Liver (tissue), 8 donors: ENCODE measurements at regions not wholly inside any gene's neighbourhood (a gene's known extent, or its start where the extent isn't known, plus 50 kb on each side); places are given as distances from the start of the nearest gene placed in this dataset.

Source experiments
- DNase-seq: peaks from one replicate; pipeline ENCODE4 v3.0.0-alpha.2; 2017; ENCODE audit warnings: low spot score
- H3K27ac ChIP-seq, 2 donors: one replicate each; pipeline ENCODE4 v1.7.0; 2013; ENCODE audit warnings: inconsistent platforms in 2 of 2, low read length in 2 of 2, control low read depth in 1 of 2, low read depth in 1 of 2, mild to moderate bottlenecking in 1 of 2
- H3K27me3 ChIP-seq, 4 donors: one replicate each; pipeline versions ENCODE4 v1.6.1 to v1.7.0; 2013; ENCODE audit warnings: low read length in 3 of 4, inconsistent platforms in 1 of 4, mild to moderate bottlenecking in 1 of 4, moderate library complexity in 1 of 4; ENCODE audit not compliant: control insufficient read depth in 4 of 4, insufficient read depth in 4 of 4
- H3K36me3 ChIP-seq, 4 donors: one replicate each; pipeline versions ENCODE4 v1.6.1 to v1.7.0; 2013; ENCODE audit warnings: low read length in 3 of 4, mild to moderate bottlenecking in 3 of 4, low read depth in 1 of 4, moderate library complexity in 1 of 4; ENCODE audit not compliant: control insufficient read depth in 4 of 4, insufficient read depth in 3 of 4
- H3K4me1 ChIP-seq, 4 donors: one replicate each; pipeline versions ENCODE4 v1.6.1 to v1.7.0; 2013; ENCODE audit warnings: low read length in 3 of 4, mild to moderate bottlenecking in 3 of 4, moderate library complexity in 1 of 4; ENCODE audit not compliant: control insufficient read depth in 4 of 4, insufficient read depth in 4 of 4
- H3K4me3 ChIP-seq, 3 donors: one replicate each; pipeline versions ENCODE4 v1.6.1 to v1.7.0; 2013; ENCODE audit warnings: low read length in 3 of 3, control low read depth in 1 of 3, low read depth in 1 of 3, mild to moderate bottlenecking in 1 of 3
- H3K9ac ChIP-seq, 2 donors: one replicate each; pipeline ENCODE4 v1.7.0; 2013; ENCODE audit warnings: low read length in 2 of 2, mild to moderate bottlenecking in 2 of 2, moderate library complexity in 2 of 2, control low read depth in 1 of 2, low read depth in 1 of 2
- H3K9me3 ChIP-seq, 4 donors: one replicate each; pipeline versions ENCODE4 v1.6.1 to v1.7.0; 2013; ENCODE audit warnings: low read length in 3 of 4; ENCODE audit not compliant: control insufficient read depth in 4 of 4
- EGR1 ChIP-seq, 2 donors: IDR thresholded peaks; 2 replicates each; pipeline ENCODE4 v1.6.1; 2016 to 2018; ENCODE audit warnings: antibody characterized with exemption in 2 of 2, low read depth in 2 of 2
- FOXA1 ChIP-seq: IDR thresholded peaks from 2 replicates; pipeline ENCODE4 v1.6.1; 2016; ENCODE audit warnings: antibody characterized with exemption
- FOXA2 ChIP-seq: IDR thresholded peaks from 2 replicates; pipeline ENCODE4 v1.6.1; 2016; ENCODE audit warnings: antibody characterized with exemption
- GABPA ChIP-seq, 2 donors: IDR thresholded peaks in 1 of 2; conservative IDR thresholded peaks in 1 of 2; 2 replicates each; pipeline ENCODE4 v1.6.1; 2016; ENCODE audit warnings: antibody characterized with exemption in 2 of 2, mild to moderate bottlenecking in 1 of 2, moderate library complexity in 1 of 2
- HNF4A ChIP-seq, 2 donors: conservative IDR thresholded peaks; 2 replicates each; pipeline ENCODE4 v1.6.1; 2016; ENCODE audit warnings: antibody characterized with exemption in 2 of 2, mild to moderate bottlenecking in 2 of 2
- HNF4G ChIP-seq: IDR thresholded peaks from 2 replicates; pipeline ENCODE4 v1.6.1; 2016; ENCODE audit warnings: antibody characterized with exemption
- JUND ChIP-seq, 2 donors: IDR thresholded peaks; 2 replicates each; pipeline ENCODE4 v1.6.1; 2016; ENCODE audit warnings: antibody characterized with exemption in 2 of 2
- NR2F2 ChIP-seq: IDR thresholded peaks from 2 replicates; pipeline ENCODE4 v1.6.1; 2016; ENCODE audit warnings: antibody characterized with exemption
- RAD21 ChIP-seq, 2 donors: IDR thresholded peaks; 2 replicates each; pipeline ENCODE4 v1.6.1; 2016; ENCODE audit warnings: antibody characterized with exemption in 2 of 2, mild to moderate bottlenecking in 2 of 2
- RXRA ChIP-seq, 2 donors: IDR thresholded peaks; 2 replicates each; pipeline ENCODE4 v1.6.1; 2017 to 2018; ENCODE audit warnings: antibody characterized with exemption in 2 of 2, mild to moderate bottlenecking in 1 of 2
- SP1 ChIP-seq: IDR thresholded peaks from 2 replicates; pipeline ENCODE4 v1.6.1; 2018; ENCODE audit warnings: antibody characterized with exemption, mild to moderate bottlenecking
- TAF1 ChIP-seq: conservative IDR thresholded peaks from 2 replicates; pipeline ENCODE4 v1.6.1; 2016; ENCODE audit warnings: antibody characterized with exemption, mild to moderate bottlenecking
- YY1 ChIP-seq: IDR thresholded peaks from 2 replicates; pipeline ENCODE4 v1.6.1; 2016; ENCODE audit warnings: antibody characterized with exemption, mild to moderate bottlenecking
- WGBS: extraction: QIAGEN DNeasy Blood & Tissue Kit; methylation state at CpG from one replicate; pipeline ENCODE4 v1.1.7; 2013; 5-methylcytosine and 5-hydroxymethylcytosine counted together
- TF ChIP-seq, protein P1 (sequence below): IDR thresholded peaks from 2 replicates; pipeline ENCODE4 v1.6.1; 2016; ENCODE audit warnings: antibody characterized with exemption
- TF ChIP-seq, protein P2 (sequence below): IDR thresholded peaks from 2 replicates; pipeline ENCODE4 v1.6.1; 2016; ENCODE audit warnings: antibody characterized with exemption
- TF ChIP-seq, protein P3 (sequence below): IDR thresholded peaks from 2 replicates; pipeline ENCODE4 v1.6.1; 2016; ENCODE audit warnings: antibody characterized with exemption
- TF ChIP-seq, protein P4 (sequence below): fragments of 150-350 bp; IDR thresholded peaks from 2 replicates; pipeline ENCODE4 v1.5.1; 2017; ENCODE audit warnings: improper control_type of control experiment, low read depth, low read length; ENCODE audit not compliant: missing input control
- donor health status: healthy.
- donor health status: healthy.
- donor health status: healthy.
- donor health status: healthy.
- donor health status: healthy.

DNA sequence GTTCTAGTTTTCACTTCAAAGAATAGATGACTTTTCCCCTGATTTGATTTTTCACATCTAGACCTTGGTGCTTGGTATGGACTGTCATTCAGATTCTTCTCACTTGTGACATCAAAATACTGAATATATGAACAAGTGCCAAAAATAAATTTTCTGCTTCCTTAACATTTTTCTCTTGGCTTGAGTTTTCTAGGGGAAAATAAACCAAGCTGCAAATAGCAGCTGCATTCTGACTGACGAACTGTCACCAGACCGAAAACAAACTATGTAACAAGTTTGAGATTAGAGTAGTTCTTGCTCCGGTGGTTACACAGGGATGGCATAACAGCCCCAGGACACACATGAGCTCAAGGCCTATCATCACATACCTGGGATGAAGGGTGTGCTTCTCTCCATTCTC is 345.7 kb downstream of the CNTNAP4 start (continued):
- TF ChIP-seq, protein P1, sequence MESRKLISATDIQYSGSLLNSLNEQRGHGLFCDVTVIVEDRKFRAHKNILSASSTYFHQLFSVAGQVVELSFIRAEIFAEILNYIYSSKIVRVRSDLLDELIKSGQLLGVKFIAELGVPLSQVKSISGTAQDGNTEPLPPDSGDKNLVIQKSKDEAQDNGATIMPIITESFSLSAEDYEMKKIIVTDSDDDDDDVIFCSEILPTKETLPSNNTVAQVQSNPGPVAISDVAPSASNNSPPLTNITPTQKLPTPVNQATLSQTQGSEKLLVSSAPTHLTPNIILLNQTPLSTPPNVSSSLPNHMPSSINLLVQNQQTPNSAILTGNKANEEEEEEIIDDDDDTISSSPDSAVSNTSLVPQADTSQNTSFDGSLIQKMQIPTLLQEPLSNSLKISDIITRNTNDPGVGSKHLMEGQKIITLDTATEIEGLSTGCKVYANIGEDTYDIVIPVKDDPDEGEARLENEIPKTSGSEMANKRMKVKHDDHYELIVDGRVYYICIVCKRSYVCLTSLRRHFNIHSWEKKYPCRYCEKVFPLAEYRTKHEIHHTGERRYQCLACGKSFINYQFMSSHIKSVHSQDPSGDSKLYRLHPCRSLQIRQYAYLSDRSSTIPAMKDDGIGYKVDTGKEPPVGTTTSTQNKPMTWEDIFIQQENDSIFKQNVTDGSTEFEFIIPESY: no peak
- TF ChIP-seq NR2F2: no peak
- TF ChIP-seq RAD21 (IDR thresholded peaks at IDR 0.05): no peak

DNA sequence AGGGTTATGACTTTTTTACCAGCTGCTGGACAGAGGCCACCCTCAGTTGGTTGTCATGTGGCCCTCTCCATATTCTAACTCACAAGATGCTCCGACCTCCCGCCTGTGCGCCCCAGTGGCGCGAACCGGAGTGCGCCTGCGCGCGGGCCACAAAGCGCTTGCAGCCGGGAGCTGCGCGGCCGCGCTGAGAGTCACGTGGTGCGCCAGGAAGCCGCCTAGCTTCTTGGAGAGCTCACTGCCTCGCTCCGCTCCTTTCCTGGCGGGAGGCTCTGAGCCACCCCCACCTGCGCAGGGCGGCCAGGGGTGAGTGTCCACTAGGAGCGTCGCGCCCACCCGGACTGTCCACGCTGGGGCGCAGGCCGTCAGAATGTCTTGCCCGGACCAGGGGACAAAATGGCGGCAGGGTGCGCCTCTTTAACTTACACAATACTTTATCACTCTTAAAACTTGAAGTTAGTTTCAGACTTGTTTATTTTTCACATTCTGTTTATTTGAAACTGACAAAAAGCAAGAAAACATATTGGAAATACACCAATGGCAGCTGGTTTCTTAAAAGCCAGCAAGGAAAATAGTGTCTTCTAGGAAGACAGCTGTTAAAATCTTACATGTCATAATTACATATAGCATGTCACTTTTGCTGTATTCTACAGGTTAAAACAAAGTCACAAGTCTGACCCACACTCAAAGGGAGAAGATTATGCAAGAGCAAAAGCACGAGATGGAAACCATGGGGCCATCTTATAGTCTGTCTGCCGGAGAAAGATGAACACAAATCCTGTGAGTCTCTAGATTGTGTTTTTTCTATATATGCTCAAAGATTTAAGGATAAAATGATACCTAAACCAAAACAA is 357.9 kb downstream of the CNTNAP4 start:
- no peak overlapping the region for H3K9ac ChIP-seq
- peaks cover 0 to 8% (median 2%) of the 10 kb centered on the region in 4 donors for H3K9me3 ChIP-seq
- H3K4me1 ChIP-seq: peaks cover 0 to 3% (median 0%) of the 10 kb centered on the region in 4 donors
- H3K4me3 ChIP-seq: no peak overlapping the region
- TF ChIP-seq GABPA (IDR thresholded peaks at IDR 0.05 in 1 of 2, conservative IDR thresholded peaks at IDR 0.05 in 1 of 2) (no peak), SP1 (no peak), FOXA1 (no peak), RAD21 (IDR thresholded peaks at IDR 0.05) (no peak), TAF1 (no peak), NR2F2 (no peak), HNF4A (conservative IDR thresholded peaks at IDR 0.05) (no peak), YY1 (no peak), EGR1 (IDR thresholded peaks at IDR 0.05; ENCODE audit: low read depth in 2 of 2) (no peak)
- TF ChIP-seq, protein P2, sequence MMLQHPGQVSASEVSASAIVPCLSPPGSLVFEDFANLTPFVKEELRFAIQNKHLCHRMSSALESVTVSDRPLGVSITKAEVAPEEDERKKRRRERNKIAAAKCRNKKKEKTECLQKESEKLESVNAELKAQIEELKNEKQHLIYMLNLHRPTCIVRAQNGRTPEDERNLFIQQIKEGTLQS: no peak
- TF ChIP-seq, protein P3, sequence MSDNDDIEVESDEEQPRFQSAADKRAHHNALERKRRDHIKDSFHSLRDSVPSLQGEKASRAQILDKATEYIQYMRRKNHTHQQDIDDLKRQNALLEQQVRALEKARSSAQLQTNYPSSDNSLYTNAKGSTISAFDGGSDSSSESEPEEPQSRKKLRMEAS: no peak
- TF ChIP-seq, protein P4, sequence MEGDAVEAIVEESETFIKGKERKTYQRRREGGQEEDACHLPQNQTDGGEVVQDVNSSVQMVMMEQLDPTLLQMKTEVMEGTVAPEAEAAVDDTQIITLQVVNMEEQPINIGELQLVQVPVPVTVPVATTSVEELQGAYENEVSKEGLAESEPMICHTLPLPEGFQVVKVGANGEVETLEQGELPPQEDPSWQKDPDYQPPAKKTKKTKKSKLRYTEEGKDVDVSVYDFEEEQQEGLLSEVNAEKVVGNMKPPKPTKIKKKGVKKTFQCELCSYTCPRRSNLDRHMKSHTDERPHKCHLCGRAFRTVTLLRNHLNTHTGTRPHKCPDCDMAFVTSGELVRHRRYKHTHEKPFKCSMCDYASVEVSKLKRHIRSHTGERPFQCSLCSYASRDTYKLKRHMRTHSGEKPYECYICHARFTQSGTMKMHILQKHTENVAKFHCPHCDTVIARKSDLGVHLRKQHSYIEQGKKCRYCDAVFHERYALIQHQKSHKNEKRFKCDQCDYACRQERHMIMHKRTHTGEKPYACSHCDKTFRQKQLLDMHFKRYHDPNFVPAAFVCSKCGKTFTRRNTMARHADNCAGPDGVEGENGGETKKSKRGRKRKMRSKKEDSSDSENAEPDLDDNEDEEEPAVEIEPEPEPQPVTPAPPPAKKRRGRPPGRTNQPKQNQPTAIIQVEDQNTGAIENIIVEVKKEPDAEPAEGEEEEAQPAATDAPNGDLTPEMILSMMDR: no peak
- H3K27ac ChIP-seq: no peak overlapping the region
- no peak for DNase-seq
- no peaks in the 10 kb centered on the region for H3K36me3 ChIP-seq
- no peaks in the 10 kb centered on the region for H3K27me3 ChIP-seq
- 83% methylated on average over 36 of the region's 36 CpGs for WGBS

DNA sequence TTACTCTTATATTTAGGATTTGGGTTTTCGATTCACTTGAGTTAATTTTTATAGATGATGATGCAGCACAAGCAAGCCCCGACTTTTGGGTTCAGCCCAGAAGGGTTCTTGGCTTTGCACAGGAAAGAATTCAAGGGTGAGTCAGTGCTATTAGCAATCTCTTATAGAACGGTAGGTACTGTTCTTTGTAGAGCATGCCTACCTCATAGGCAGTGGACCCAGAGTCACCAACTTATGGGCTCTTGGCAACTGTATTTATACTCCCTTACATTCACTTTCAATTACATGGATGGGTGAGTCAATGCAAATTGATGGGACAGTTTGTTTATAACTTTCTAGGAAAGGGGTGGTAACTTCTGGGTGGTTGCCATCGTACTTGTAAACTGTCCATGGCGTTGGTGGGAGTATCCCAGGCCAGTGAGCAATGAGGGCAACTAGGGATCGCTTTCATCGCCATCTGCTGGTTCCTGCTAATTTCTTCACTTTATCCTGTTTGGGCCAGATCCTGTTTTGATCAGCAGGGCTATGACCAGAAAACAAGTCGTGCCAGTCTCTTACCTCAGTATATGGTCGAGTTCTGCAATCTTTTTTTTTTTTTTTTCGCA is 362.6 kb downstream of the CNTNAP4 start:
- H3K4me3 ChIP-seq: no peak overlapping the region
- H3K9me3 ChIP-seq: peaks cover 0 to 3% (median 0%) of the 10 kb centered on the region in 4 donors
- peaks cover 0 to 3% (median 0%) of the 10 kb centered on the region in 4 donors for H3K4me1 ChIP-seq
- TF ChIP-seq YY1 (no peak), HNF4G (no peak), RXRA (IDR thresholded peaks at IDR 0.05) (peak; percentile 43), FOXA1 (no peak), EGR1 (IDR thresholded peaks at IDR 0.05; ENCODE audit: low read depth in 2 of 2) (no peak), JUND (IDR thresholded peaks at IDR 0.05) (no peak), NR2F2 (no peak), SP1 (no peak), RAD21 (IDR thresholded peaks at IDR 0.05) (peak; percentile 87 to 90), HNF4A (conservative IDR thresholded peaks at IDR 0.05) (peak in 1 of 2 donors; percentile 21), TAF1 (no peak), GABPA (IDR thresholded peaks at IDR 0.05 in 1 of 2, conservative IDR thresholded peaks at IDR 0.05 in 1 of 2) (no peak), FOXA2 (no peak)
- TF ChIP-seq, protein P3: no peak
- TF ChIP-seq, protein P4: peak; percentile 54
- TF ChIP-seq, protein P1: no peak
- TF ChIP-seq, protein P2: no peak
- no peak overlapping the region for H3K27ac ChIP-seq
- H3K9ac ChIP-seq: no peak overlapping the region
- 40% methylated on average over 10 of the region's 10 CpGs for WGBS
- DNase-seq: no peak
- no peaks in the 10 kb centered on the region for H3K27me3 ChIP-seq
- no peaks in the 10 kb centered on the region for H3K36me3 ChIP-seq
